NCI-H2107 (cell line): ENCODE measurements at regions not wholly inside any gene's neighbourhood (a gene's known extent, or its start where the extent isn't known, plus 50 kb on each side); places are given as distances from the start of the nearest gene placed in this dataset.
"Not testable (repeated sequence)": the region's sequence is repeated elsewhere in the genome, so short reads cannot be mapped to it uniquely, and the experiment has no call there.

Source experiments
- DNase-seq: peaks from one replicate; lab custom pipeline; 2025; lab: John Stamatoyannopoulos, UW

GRCh38 chr10:118465300-118465874, 123.3 kb upstream of the FAM204A start:
- DNase-seq: no peak

DNA sequence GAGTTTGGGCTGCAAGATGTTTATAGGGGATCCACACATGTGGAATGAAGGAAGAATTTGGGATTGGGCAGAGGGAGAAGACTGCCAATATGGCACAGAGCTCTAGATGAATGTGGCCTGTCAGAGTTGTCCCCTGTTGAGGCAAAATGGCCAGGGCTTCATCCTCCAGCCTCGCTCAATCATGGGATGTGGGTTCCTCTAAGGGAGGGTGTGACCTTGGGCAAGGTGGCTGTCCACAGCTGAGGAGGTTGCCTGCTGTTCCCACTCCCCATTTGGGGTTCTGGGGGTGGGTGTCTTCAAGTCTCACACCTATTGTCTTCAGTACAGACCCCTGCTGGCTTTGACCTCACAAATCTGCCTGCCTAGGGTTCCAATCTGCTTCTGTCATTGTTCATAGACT, 121.6 kb upstream of the FAM204A start:
- no peak for DNase-seq

- DNase-seq: no peak
Measured at GRCh38 chr10:118462401-118462800, 120.3 kb upstream of the FAM204A start.

GRCh38 chr10:118459642-118460193, 117.6 kb upstream of the FAM204A start:
- no peak for DNase-seq

DNA sequence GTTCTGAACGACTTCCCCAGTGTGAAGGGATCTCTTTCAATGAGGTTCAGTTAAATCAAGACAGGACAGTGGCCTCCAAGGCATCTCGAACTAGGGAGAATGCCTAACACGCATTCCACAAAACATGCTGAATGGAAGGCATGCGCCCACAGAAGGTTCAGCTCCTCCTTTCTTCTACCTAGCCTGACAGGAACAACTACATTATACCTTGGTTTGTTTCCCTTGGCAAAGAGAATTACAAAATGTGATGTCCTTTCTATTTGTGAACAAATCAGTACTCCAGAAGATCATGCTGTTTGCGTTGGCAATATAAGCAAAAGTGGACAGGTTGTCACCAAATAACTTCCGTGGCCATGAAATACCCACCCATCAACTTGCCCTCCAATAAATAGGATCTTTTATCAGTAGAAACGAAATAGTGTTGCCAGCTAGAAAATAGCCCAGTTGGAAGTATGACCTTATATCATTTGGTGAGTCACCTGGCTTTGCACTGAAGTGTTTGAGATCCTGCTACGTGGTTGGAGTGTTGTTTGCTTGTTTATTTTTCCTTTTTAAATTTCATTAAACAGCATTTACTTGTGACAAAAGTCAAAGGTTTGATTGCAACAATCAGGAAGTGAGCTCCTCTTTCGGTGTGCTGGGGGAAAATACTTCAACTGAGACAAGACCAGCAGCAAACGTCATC, 117.0 kb upstream of the FAM204A start:
- DNase-seq: no peak

- no peak for DNase-seq
Measured at GRCh38 chr10:118457824-118458428, 115.8 kb upstream of the FAM204A start.

- DNase-seq: no peak
Measured at GRCh38 chr10:118455181-118455695, 113.1 kb upstream of the FAM204A start.

GRCh38 chr10:118454211-118454610, 112.1 kb upstream of the FAM204A start:
- no peak for DNase-seq

GRCh38 chr10:118452098-118452497, 110.0 kb upstream of the FAM204A start:
- no peak for DNase-seq

DNA sequence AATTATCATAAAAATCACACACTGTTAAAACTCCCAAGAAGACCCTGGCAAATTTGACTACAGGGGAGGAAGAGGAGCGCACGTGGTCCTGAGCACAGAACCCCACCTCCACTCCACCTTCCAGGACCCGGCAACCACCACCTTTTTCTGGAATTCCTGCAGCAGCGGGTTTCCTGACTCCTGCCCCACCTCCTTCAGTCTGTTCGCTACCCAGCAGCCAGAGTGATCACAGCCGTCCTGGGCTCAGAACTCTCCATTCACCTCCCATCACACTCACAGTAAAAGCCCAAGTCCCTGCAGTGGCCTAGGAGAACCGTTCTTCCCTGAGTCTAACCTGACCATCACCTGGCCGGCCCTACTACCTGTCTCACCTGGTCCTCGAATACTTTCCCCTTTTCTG, 107.4 kb upstream of the FAM204A start:
- DNase-seq: no peak

DNA sequence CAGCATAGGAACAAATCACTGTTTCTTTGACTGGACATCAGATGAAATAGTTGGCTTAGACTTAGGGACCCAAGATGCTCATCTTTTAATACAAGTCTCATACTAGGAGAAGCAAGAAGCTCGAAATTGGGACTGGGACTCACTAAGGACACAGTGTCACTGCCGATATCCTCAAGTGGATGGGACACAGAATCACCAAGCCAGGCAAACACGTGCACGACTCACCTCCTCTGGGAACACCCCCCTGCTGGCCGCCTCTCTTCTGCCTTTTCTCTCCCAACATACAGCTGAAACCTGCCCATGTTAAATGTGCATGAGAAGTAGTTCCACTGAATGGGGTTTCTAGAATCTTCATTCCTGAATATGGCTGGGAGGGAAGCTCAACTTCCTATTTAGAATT, 106.6 kb upstream of the FAM204A start:
- no peak for DNase-seq

DNA sequence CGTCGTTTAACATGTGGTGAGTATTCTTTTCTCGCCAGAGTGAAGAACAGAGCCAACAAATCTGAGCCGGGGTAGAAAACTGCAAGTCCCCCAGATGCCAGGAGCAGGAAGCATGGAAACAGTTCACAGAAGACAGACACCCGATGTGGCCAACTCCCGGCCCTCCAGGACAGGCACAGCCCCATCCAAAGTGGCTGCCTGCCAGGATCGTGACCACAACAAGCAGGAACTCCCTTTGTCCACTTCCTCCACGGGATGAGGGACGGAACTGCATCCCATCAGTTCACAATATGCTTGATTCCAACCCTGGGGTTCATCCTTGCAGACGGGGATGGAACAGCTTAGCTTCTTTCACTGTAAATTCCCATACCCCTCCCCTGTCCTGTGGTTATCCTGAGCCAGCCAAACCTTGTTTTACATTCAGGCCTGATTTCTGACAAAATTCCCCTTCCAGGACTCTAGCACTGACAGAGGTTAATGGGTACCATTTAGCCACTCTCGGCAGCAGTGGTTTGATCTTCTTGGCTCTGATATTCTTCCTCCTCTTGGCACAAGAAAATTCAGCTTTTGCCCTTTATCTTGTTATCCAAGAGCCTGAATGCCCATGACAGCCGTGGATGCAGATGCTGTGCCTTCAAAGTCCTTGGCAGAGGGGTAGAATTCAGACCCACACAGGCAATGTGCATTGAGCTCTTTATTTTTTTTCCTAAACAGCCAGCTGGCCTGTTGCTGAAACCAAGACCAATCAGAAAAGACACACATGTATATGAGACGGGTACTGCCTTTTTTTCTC, 105.5 kb upstream of the FAM204A start:
- no peak for DNase-seq

DNA sequence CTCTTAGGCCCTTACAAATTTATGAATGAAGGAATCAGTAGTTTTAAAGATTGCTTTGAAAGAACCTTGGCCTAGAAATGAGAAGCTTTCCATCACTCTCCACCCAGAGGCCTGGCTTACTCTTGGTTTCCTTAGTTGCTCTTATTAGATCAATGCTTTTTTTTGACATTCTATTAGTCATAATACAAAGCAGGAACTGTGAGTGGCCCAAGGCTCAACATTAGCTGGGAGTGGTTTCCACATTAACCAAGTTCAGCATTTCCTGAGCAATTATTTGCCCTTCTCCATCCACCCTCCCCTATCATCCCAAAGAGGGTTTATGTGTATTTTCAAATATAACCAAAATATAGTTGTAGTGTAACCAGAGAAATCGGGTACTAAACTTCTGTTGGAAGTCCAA, 103.4 kb upstream of the FAM204A start:
- DNase-seq: no peak

DNA sequence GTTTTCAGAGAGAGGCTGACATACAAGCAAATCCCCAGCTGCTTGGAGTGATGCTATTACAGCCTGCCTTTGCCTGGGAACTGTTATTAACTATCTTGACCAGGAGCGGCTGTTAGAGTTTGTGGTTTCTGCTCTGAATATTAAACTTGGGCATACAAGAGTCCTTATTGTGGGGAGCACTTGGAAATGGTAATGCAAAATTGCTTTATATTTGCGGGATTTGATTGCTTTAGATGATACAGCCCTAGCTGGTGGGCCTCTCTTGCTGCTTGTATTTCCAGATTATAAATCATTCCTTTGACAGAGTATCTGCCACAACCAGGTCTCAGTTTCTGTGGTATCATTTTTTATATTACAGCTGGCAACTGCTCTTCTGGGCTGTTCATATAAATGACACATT, 101.9 kb upstream of the FAM204A start:
- no peak for DNase-seq

DNA sequence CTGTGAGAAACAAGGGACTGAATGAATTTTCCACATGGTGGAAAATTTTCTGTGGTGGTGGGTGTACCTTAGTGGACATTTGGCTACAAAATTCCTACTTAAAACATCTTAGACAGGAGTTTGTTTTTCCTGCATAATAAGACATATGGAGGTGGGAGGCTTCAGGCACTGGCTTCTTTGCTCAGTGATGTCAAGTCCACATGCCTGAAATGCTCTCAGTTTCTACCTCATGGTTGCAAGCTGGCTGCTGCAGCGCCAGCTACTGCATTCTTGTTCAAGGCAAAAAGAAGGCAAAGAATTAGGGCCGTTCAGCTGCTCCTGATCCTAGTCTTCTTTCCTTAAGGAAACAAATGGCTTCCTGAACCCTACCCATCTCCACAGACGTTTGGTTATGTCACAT, 99.9 kb upstream of the FAM204A start:
- DNase-seq: no peak

DNA sequence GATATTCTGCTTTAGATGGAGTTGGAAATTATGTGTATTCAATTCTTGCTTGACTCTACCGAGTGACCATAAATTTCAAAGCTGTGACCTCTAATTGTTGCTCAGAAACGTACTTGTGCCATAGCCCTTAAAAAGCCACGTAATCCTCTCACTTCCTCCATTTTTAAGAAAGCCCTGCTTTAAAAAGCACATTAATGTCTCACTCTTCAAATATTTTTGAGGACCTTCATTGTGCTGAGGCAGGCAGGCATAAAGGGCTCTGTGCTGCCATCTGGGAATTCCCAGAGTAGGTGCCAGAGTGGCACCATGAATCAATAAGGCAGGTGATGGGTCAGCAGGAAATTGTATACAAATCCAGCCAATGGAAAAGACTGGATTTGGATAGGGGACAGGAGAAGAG, 97.7 kb upstream of the FAM204A start:
- no peak for DNase-seq

DNA sequence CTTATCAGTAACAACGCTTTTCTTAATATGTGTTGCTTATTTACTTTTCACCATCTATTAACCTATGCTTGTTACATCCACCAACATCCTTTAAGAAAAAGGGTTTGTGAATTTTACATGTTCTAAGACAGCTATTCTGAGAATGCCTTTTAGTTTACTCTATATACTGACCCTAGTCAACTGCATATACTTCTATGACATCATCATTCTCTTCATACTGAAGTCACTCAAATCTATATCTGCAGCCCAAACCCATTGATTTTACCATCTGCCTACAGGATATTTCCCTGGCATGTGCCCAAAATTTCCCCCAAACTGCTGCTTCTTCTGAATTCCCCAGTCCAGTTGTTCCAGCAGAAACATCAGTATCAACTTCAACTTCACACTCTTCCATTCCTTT, 94.6 kb upstream of the FAM204A start:
- DNase-seq: no peak

GRCh38 chr10:118430190-118430589, 88.1 kb upstream of the FAM204A start:
- DNase-seq: no peak

DNA sequence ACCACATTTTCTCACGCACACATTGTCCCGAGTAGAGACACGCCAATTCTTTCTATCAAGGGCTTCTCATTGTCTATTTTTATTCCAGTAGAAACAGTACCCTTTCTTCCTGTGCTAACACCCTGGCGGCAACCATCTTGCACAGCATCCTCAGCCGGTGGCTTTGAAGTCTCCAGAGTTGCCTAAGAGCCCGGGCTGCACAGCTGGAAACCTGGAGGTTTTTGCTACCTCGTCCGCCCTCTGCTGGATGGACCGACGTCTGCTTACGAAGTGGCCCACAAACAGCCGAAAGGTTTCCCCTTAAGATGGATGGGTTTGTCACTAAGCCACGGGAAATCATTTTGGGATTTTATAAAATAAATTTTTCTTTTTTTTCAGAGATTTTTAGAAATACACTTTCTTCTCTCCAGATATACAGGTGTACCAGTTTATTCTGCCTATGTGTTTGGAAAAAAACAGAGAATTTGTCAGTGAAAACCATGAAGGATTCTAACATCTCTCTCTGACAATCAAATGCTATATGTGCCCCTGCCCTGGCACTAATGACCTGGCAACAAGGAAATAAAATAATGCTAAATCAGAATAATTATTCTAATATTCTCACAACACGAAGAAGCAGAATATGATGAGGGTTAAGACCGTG, 81.8 kb upstream of the FAM204A start:
- DNase-seq: peak; percentile 37

- no peak for DNase-seq
Measured at GRCh38 chr10:118422241-118422640, 80.1 kb upstream of the FAM204A start.

- not testable (repeated sequence) for DNase-seq
Measured at GRCh38 chr10:118420049-118420448, 77.9 kb upstream of the FAM204A start.

DNA sequence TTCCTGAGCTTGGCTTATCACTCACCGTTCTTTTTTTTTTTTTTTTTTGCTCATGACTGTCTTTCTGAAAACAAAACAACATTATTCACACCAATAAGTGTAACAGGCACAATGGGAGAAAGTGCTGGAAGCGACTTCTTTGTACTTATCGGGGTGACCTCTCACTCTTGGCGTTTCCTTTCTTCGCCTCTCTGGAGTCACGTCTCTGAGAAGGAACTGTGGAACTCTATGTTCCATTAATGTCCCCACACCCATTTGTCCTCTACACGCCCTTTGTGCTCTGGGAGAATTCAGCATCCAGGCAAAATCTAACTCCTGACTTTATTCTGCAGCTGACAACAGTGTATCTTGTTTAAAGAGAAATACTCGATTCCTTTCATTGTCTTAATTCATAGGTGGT, 70.8 kb upstream of the FAM204A start:
- no peak for DNase-seq
